K562 (cell line): ENCODE measurements at regions not wholly inside any gene's neighbourhood (a gene's known extent, or its start where the extent isn't known, plus 50 kb on each side); places are given as distances from the start of the nearest gene placed in this dataset.

Experiments used
- ATAC-seq: fragments of 200-7000 bp; cut with Tn5 transposase; 3 replicates; pipeline ENCODE4 v1.9.1; 2020; ENCODE audit warnings: moderate library complexity
- BruUV-seq: library from RNA; stranded (reverse); fragments of 400-500 nt; replicated peaks from 2 replicates; lab custom pipeline; 2021; lab: Mats Ljungman, UMichigan
- CTCF ChIA-PET: fragments of 300-600 bp; formaldehyde crosslinking; extraction: SDS; loops from one replicate; lab custom pipeline; 2021; ENCODE audit warnings: low intra/inter-chr PET ratio; lab: Yijun Ruan, JAX
- POLR2A ChIA-PET: fragments of 300-600, 350-650 bp; sonication (Branson Sonifier 250); formaldehyde crosslinking; extraction: SDS; loops from one replicate; lab custom pipeline; 2021; ENCODE audit warnings: antibody characterized with exemption, inconsistent platforms; lab: Yijun Ruan, JAX
- DNase-seq, 4 experiments: peaks; one replicate each; pipeline versions ENCODE4 v3.0.0 to v3.0.0-alpha.2; 2011 to 2018; ENCODE audit warnings: low spot score in 3 of 4, mixed read lengths in 3 of 4; ENCODE audit errors: extremely low read depth in 1 of 4
- FAIRE-seq: peaks from 2 replicates; lab custom pipeline; 2011; peaks lifted over from hg19 to GRCh38; lab: Jason Lieb, UNC
- H2AFZ ChIP-seq: 2 replicates; pipeline ENCODE4 v1.6.0; 2011; ENCODE audit warnings: low read depth, low read length, control low read depth, inconsistent platforms
- H3K27ac ChIP-seq: fragments of 200-600 bp; 3 replicates; pipeline ENCODE4 v1.8.0; 2011; ENCODE audit warnings: low read depth, mild to moderate bottlenecking, control low read depth, inconsistent platforms, low read length, moderate library complexity, mixed read lengths; ENCODE audit errors: extremely low read depth
- H3K27me3 ChIP-seq, 2 experiments: fragments of 300-600 bp in 1 of 2; 2 replicates in 1 of 2; 3 replicates in 1 of 2; pipeline versions ENCODE4 v1.6.0 to v1.8.0; 2011; ENCODE audit warnings: inconsistent platforms in 2 of 2, low read length in 2 of 2, mild to moderate bottlenecking in 1 of 2, mixed read lengths in 1 of 2, moderate library complexity in 1 of 2; ENCODE audit not compliant: control insufficient read depth in 2 of 2, insufficient read depth in 2 of 2
- H3K36me3 ChIP-seq: fragments of 300-600 bp; 3 replicates; pipeline ENCODE4 v1.8.0; 2011; ENCODE audit warnings: mild to moderate bottlenecking, low read length, inconsistent platforms; ENCODE audit not compliant: control insufficient read depth, insufficient read depth
- H3K4me1 ChIP-seq, 2 experiments: fragments of 200-600 bp in 1 of 2; replicated peaks in 1 of 2; 2 replicates in 1 of 2; 3 replicates in 1 of 2; pipeline versions ENCODE4 v1.5.1 to v1.8.0; 2011; ENCODE audit warnings: inconsistent platforms in 2 of 2, low read length in 2 of 2, mild to moderate bottlenecking in 1 of 2, mixed read lengths in 1 of 2, moderate library complexity in 1 of 2; ENCODE audit not compliant: control insufficient read depth in 2 of 2, insufficient read depth in 2 of 2
- H3K4me2 ChIP-seq: 2 replicates; pipeline ENCODE4 v1.6.1; 2011; ENCODE audit warnings: low read length, control low read depth, inconsistent platforms, mixed read lengths; ENCODE audit not compliant: insufficient read depth
- H3K4me3 ChIP-seq: fragments of 200-600 bp; sonication (generic), shearing (Covaris generic); 2 replicates; pipeline ENCODE4 v1.5.1; 2016; ENCODE audit warnings: control low read depth, inconsistent platforms
- H3K79me2 ChIP-seq: fragments of 200-600 bp; 3 replicates; pipeline ENCODE4 v1.8.0; 2011; ENCODE audit warnings: low read length, inconsistent platforms; ENCODE audit not compliant: control insufficient read depth, insufficient read depth
- H3K9ac ChIP-seq, 2 experiments: 2 replicates each; pipeline versions ENCODE4 v1.6.0 to v1.6.1; 2011; ENCODE audit warnings: low read depth in 2 of 2, low read length in 2 of 2, control low read depth in 1 of 2, inconsistent platforms in 1 of 2, mild to moderate bottlenecking in 1 of 2, mixed read lengths in 1 of 2; ENCODE audit not compliant: insufficient read depth in 1 of 2
- H3K9me1 ChIP-seq: one replicate; pipeline ENCODE4 v1.6.0; 2011; ENCODE audit warnings: inconsistent platforms, mild to moderate bottlenecking, low read length, moderate library complexity; ENCODE audit not compliant: control insufficient read depth, insufficient read depth
- H3K9me3 ChIP-seq: replicated peaks from 2 replicates; pipeline ENCODE4 v1.5.1; 2011; ENCODE audit warnings: low read depth, low read length, inconsistent platforms; ENCODE audit not compliant: control insufficient read depth, insufficient read depth
- H4K20me1 ChIP-seq: replicated peaks from 2 replicates; pipeline ENCODE4 v1.6.1; 2011; ENCODE audit warnings: low read length, inconsistent platforms, mixed read lengths; ENCODE audit not compliant: control insufficient read depth, insufficient read depth
- BMI1 ChIP-seq: fragments of 150-350 bp; IDR thresholded peaks from 2 replicates; pipeline ENCODE4 v1.6.1; 2014; ENCODE audit warnings: low read length
- JUND ChIP-seq, 2 experiments: IDR thresholded peaks; 2 replicates in 1 of 2; 3 replicates in 1 of 2; pipeline ENCODE4 v1.6.1; 2011; ENCODE audit warnings: borderline replicate concordance in 2 of 2, low read depth in 2 of 2, low read length in 2 of 2, improper control_type of control experiment in 1 of 2, missing biosample characterization in 1 of 2, missing genetic modification characterization in 1 of 2, missing genetic modification reagents in 1 of 2
- NFATC3 ChIP-seq: fragments of 450-650 bp; IDR thresholded peaks from 2 replicates; pipeline ENCODE4 v1.6.1; 2017; ENCODE audit warnings: mild to moderate bottlenecking
- NFYB ChIP-seq: IDR thresholded peaks from 2 replicates; pipeline ENCODE4 v1.6.1; 2011; ENCODE audit warnings: mild to moderate bottlenecking, moderate library complexity; ENCODE audit not compliant: insufficient read length; ENCODE audit errors: extremely low read depth
- PTRF ChIP-seq: fragments of 450-650 bp; IDR thresholded peaks from 2 replicates; pipeline ENCODE4 v1.6.1; 2016; ENCODE audit warnings: mild to moderate bottlenecking, missing genetic modification characterization, missing compliant biosample characterization
- RBM22 ChIP-seq: fragments of 200-400 bp; formaldehyde crosslinking; IDR thresholded peaks from 2 replicates; pipeline ENCODE4 v1.6.1; 2018; ENCODE audit warnings: low read length, low read depth; ENCODE audit not compliant: poor library complexity, severe bottlenecking
- SMARCB1 ChIP-seq: IDR thresholded peaks from 2 replicates; pipeline ENCODE4 v1.6.1; 2011; ENCODE audit warnings: improper control_type of control experiment, low read depth; ENCODE audit not compliant: insufficient read length
- TAL1 ChIP-seq: fragments of 450-650 bp; IDR thresholded peaks from 2 replicates; pipeline ENCODE4 v1.6.1; 2016; ENCODE audit warnings: mild to moderate bottlenecking
- WGBS: fragments of 100-300 bp; shearing (Covaris generic); methylation state at CpG from one replicate; pipeline ENCODE4 v1.1.6; 2016; ENCODE audit warnings: low coverage, mixed read lengths; ENCODE audit not compliant: insufficient coverage; ENCODE audit errors: missing lambda C conversion rate; 5-methylcytosine and 5-hydroxymethylcytosine counted together
- in situ Hi-C: fragments of 300-500 bp; cut with MboI; formaldehyde crosslinking; loops from 4 replicates; pipeline ENCODE4 v1.15.0; 2018; ENCODE audit warnings: inconsistent platforms, mixed read lengths
- intact Hi-C: fragments of 100-400 bp; cut with micrococcal nuclease; formaldehyde crosslinking; loops from 2 replicates; pipeline ENCODE4 v1.14.2; 2022
- TF ChIP-seq, protein P1 (sequence below), 2 experiments: fragments of 150-350 bp in 1 of 2; IDR thresholded peaks; 2 replicates each; pipeline ENCODE4 v1.6.1; 2012 to 2016; ENCODE audit warnings: low read depth in 2 of 2, low read length in 2 of 2, mild to moderate bottlenecking in 1 of 2, moderate library complexity in 1 of 2
- TF ChIP-seq, protein P2 (sequence below): sonication (generic); formaldehyde crosslinking; IDR thresholded peaks from 2 replicates; pipeline ENCODE4 v1.8.0; 2022; ENCODE audit warnings: mild to moderate bottlenecking, low read depth, missing genetic modification reagents
- TF ChIP-seq, protein P3 (sequence below), 2 experiments: IDR thresholded peaks in 1 of 2; conservative IDR thresholded peaks in 1 of 2; 2 replicates each; pipeline ENCODE4 v1.6.1; 2016; ENCODE audit warnings: low read depth in 2 of 2, mild to moderate bottlenecking in 1 of 2, missing compliant biosample characterization in 1 of 2, missing genetic modification characterization in 1 of 2, moderate library complexity in 1 of 2

DNA sequence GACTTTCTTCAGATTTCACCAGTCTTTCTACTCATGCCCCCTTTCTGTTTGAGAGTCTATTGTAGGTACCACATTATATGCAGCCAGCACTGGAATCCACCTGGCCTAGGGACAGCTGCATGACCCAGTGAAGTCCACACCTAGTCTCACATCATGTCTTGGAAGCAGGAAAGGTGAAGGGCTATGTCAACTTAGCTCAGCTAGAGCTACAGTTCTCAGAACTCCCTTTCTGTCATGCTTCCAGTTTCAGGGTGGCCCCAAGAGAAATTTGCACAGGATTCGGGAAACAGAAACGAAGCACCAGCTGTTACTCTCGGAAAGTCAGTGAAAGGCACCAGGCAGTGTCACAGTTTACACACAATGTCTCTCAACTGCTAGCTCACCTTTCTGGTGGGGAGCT lies 51.6 kb upstream of the NLRP1 start (continued):
- TF ChIP-seq, protein P1, sequence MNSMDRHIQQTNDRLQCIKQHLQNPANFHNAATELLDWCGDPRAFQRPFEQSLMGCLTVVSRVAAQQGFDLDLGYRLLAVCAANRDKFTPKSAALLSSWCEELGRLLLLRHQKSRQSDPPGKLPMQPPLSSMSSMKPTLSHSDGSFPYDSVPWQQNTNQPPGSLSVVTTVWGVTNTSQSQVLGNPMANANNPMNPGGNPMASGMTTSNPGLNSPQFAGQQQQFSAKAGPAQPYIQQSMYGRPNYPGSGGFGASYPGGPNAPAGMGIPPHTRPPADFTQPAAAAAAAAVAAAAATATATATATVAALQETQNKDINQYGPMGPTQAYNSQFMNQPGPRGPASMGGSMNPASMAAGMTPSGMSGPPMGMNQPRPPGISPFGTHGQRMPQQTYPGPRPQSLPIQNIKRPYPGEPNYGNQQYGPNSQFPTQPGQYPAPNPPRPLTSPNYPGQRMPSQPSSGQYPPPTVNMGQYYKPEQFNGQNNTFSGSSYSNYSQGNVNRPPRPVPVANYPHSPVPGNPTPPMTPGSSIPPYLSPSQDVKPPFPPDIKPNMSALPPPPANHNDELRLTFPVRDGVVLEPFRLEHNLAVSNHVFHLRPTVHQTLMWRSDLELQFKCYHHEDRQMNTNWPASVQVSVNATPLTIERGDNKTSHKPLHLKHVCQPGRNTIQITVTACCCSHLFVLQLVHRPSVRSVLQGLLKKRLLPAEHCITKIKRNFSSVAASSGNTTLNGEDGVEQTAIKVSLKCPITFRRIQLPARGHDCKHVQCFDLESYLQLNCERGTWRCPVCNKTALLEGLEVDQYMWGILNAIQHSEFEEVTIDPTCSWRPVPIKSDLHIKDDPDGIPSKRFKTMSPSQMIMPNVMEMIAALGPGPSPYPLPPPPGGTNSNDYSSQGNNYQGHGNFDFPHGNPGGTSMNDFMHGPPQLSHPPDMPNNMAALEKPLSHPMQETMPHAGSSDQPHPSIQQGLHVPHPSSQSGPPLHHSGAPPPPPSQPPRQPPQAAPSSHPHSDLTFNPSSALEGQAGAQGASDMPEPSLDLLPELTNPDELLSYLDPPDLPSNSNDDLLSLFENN (IDR thresholded peaks at IDR 0.05; ENCODE audit: low read depth in 2 of 2, low read length in 2 of 2) = no peak
- TF ChIP-seq NFATC3 = no peak

DNA sequence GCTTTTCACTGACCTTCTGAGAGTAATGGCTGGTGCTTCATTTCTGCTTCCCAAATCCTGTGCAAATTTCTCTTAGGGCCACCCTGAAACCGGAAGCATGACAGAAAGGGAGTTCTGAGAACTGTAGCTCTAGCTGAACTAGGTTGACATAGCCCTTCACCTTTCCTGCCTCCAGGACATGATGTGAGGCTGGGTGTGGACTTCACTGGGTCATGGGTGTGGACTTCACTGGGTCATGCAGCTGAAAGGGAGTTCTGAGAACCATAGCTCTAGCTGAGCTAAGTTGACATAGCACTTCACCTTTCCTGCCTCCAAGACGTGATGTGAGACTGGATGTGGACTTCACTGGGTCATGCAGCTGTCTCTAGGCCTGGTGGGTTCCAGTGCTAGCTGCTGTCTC lies 54.3 kb upstream of the NLRP1 start:
- intact Hi-C loops (no loop called here), in situ Hi-C loops (no loop called here)
- H3K36me3 ChIP-seq = no peaks in the 10 kb centered on the region
- no peaks in the 10 kb centered on the region for H3K4me1 ChIP-seq
- no peak overlapping the region for H2AFZ ChIP-seq
- BruUV-seq = no TSS peak
- DNase-seq (no peak), FAIRE-seq (no peak), ATAC-seq (no peak)
- peaks cover 2 to 23% of the 10 kb centered on the region in 2 experiments; a peak in 4 of 5 replicates for H3K27me3 ChIP-seq
- H4K20me1 ChIP-seq = no peaks in the 10 kb centered on the region
- no peak overlapping the region for H3K4me2 ChIP-seq
- no peaks in the 10 kb centered on the region for H3K9me1 ChIP-seq
- 0% methylated on average over 2 of the region's 2 CpGs for WGBS
- CTCF ChIA-PET = no interaction called here
- no peak overlapping the region for H3K27ac ChIP-seq
- no peaks in the 10 kb centered on the region for H3K79me2 ChIP-seq
- no peak overlapping the region for H3K9ac ChIP-seq
- no peaks in the 10 kb centered on the region for H3K9me3 ChIP-seq
- H3K4me3 ChIP-seq = no peak overlapping the region
- POLR2A ChIA-PET = interaction anchor here (0.8 to 1.7 kb wide), 2 partner anchors 16 to 19 kb away, joined by 3 to 5 read pairs; no protein-coding TSS in a partner anchor
- TF ChIP-seq, protein P2, sequence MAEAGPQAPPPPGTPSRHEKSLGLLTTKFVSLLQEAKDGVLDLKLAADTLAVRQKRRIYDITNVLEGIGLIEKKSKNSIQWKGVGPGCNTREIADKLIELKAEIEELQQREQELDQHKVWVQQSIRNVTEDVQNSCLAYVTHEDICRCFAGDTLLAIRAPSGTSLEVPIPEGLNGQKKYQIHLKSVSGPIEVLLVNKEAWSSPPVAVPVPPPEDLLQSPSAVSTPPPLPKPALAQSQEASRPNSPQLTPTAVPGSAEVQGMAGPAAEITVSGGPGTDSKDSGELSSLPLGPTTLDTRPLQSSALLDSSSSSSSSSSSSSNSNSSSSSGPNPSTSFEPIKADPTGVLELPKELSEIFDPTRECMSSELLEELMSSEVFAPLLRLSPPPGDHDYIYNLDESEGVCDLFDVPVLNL (CRISPR knock-in tag) = no peak
- TF ChIP-seq SMARCB1 (no peak), NFYB (no peak), PTRF (tag) (no peak), JUND (IDR thresholded peaks at IDR 0.05; ENCODE audit: borderline replicate concordance, low read depth, low read length) (no peak), JUND (tag; IDR thresholded peaks at IDR 0.05; ENCODE audit: borderline replicate concordance, low read depth, low read length) (no peak), TAL1 (no peak), RBM22 (no peak), BMI1 (no peak)
- TF ChIP-seq, protein P3, sequence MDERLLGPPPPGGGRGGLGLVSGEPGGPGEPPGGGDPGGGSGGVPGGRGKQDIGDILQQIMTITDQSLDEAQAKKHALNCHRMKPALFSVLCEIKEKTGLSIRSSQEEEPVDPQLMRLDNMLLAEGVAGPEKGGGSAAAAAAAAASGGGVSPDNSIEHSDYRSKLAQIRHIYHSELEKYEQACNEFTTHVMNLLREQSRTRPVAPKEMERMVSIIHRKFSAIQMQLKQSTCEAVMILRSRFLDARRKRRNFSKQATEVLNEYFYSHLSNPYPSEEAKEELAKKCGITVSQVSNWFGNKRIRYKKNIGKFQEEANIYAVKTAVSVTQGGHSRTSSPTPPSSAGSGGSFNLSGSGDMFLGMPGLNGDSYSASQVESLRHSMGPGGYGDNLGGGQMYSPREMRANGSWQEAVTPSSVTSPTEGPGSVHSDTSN (CRISPR knock-in tag; IDR thresholded peaks at IDR 0.05; ENCODE audit: low read depth) = no peak
- TF ChIP-seq, protein P3 (tag; conservative IDR thresholded peaks at IDR 0.05; ENCODE audit: low read depth) = no peak
